GM19035 (cell line): ENCODE measurements at regions not wholly inside any gene's neighbourhood (a gene's known extent, or its start where the extent isn't known, plus 50 kb on each side); places are given as distances from the start of the nearest gene placed in this dataset.
"Not testable (repeated sequence)": the region's sequence is repeated elsewhere in the genome, so short reads cannot be mapped to it uniquely, and the experiment has no call there.

Experiments used
- ATAC-seq: cut with Tn5 transposase; IDR thresholded peaks from one replicate; pipeline ENCODE4 v1.9.1; 2021; ENCODE audit not compliant: unreplicated experiment

DNA sequence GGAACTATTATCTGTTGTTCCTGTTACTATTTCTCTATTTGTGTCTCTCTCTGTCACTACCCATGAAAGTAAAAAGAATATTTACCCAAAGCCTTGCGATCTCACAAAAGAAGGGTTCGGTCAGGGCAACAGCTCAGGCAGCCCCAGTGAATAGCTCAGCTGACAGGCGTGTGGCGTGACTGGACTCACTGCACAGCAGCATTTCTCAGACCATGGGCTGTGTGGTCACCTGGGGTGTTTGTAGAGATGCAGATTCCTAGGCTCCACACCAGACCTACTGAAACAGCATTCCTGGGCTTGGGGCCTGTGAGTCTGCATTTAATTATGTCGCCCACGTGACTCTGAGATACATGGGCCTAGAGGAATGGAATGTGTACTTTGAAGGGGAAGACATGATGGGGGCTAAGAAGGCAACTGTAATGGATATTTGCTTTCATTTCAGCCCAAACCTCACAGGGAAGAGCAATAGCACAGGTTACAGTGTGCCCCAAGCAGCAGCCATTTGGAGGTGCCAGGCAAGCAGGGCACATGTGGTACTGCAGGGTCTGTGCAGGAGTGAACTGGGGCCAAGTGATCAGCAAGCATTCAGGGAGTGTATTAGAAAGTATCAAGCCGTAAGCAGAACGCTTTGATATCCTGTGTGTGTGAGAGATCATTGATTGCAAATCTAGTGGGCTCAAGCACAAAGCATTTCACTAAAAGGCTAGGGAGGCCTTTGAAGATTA lies 90.4 kb upstream of the RBMS1 start:
- ATAC-seq: no peak

DNA sequence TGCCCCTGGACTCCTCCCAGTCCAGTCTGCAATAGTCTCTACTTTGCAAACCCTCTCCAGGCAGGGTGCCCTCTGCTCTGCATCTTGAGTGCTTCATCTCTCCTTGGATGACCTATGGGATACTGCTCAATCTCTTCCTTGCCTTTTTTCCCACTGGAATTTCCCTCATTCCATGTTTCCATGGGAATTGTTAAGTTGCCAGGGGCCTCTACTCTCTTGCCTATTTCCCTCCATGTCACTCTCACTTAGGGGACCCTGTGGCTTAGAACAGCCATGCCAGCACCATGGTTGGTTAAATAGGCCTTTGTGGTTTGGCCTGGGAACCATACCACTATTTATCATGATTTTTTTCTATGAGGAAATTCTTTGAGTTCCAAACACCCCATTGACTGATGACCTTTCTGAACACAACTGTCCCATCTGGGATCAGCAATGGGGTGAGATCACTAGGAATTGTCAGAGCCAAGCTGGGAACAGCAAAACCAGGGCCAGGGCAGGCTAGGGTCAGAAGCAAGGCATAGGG lies 91.4 kb upstream of the RBMS1 start:
- no peak for ATAC-seq

DNA sequence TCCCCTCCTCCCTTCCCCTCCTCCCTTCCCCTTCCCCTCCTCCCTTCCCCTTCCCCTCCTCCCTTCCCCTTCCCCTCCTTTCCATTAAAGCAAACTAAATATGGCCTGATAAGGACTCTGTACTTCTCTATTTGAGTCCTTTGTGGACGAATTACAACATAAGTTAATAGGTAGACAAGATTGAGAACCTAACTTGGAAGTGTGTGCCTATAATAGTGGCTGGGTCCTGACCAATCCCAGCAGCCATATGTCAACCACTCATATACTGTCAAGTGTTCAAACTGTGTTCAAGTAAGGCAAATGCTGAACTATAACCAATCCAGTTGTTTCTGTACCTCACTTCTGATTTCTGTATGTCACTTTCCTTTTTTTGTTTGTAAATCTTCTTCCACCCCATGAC lies 97.1 kb upstream of the RBMS1 start:
- no peak for ATAC-seq

DNA sequence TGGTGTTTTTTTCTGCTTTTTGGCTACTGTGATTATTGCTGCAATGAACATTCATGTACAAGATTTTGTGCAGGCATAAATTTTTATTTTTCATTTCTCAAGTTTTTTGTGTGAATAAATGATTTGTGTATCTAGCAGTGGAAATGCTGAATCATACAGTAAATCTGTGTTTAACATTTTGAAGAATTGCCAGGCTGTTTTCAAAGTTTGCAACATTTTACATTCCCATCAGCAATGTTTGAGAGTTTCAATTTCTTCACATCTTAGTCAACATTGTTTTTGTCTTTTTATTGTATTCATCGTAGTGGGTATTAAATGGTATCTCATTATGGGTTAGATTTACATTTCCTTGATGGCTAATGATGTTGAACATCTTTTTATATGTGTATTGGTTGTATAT lies 98.8 kb upstream of the RBMS1 start:
- no peak for ATAC-seq

DNA sequence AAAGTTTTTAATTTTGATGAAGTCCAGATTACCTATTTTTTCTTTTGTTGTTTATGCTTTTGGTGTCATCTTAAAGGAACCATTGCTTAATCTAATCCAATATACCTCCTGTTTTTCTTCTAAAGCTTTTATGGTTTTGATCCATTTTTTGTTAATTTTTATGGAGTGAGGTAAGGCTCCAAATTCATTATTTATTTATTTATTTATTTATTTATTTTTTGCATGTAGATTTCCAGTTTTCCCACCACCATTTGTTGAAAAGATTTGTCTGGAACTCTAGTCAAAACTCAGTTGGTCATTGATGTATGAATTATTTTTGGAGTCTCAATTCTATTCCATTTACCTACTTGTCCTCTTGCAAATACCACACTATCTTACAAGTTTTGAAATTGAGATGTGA lies 99.4 kb upstream of the RBMS1 start:
- ATAC-seq: no peak

DNA sequence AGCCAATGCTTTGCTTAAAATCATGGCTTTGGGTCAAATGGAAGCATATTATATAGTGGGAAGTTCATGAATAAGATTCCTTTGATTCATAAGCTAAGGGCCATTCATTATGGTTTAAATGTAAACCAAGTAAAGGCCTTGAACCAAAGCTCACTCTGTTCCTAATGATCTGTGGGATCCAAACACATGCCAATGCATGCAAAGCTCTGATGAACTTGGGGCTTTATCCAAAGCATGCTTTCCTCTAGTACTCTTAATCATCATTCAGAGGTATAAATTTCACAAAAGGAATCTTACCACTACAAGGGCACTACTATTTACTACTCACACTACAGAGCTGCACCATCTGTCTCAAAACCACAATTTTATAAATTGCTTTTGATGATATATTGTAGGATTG lies 102.8 kb upstream of the RBMS1 start:
- ATAC-seq: no peak

DNA sequence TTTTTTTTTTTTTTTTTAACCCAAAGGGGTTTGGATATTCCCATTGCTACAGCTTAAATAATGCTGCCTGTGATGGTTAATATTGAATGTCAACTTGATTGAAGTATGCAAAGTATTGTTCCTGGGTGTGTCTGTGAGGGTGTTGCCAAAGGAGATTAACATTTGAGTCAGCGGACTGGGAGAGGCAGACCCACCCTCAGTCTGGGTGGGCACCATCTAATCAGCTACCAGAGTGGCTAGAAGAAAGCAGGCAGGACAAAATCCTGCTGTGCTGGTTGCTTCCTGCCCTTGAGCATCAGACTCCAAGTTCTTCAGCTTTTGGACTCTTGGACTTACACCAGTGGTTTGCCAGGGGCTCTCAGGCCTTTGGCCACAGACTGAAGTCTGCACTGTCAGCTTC lies 106.8 kb upstream of the RBMS1 start:
- not testable (repeated sequence) for ATAC-seq

DNA sequence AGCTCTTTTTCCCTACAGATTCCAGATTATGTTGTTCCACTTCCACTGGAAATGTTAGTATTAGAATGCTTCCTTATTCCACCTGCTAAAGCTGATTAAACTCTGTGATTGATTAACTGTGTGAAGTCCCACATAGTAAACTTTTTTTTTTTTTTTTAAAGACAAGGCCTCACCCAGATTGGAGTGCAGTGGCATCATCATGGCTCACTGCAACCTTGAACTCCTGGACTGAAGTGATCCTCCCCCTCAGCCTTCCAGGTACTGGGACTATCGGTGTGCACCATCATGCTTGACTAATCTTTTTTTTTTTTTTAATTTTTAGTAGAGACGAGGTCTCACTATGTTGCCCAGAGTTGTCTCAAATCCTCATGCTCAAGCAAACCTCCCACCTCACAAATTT lies 108.5 kb upstream of the RBMS1 start:
- ATAC-seq: no peak

DNA sequence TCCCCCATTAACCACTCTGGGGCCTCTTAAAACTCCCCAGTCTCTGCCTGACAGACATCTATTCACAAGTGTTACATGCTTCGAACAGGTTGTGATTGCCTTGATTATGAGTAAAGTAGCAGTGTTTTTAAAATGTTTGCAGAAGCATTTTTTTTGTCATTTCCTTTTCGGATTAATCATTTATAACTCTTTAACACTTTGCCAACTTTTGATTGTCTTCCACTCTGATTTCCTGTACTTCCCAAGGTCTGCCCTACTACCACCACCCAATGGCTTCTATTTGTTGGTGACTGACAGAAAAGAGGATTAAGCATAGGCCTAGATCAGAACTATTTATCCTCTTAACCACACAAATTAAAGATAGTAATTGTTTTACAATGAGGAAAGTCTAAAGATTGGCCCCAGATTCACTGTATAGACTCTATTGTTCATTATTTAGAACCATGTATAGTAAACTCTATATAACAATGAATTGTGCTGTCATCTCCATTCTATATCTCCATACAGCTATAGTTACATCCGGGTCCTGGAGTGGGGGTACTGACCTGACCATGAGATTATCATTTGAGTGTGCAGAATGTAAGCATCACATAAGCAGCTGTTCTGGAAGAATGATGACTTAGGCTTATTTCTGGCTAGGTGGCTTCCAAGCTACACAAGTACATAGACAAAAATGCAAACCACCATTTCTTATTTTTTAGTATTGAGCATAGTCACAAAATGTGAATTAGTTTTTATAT lies 110.3 kb upstream of the RBMS1 start:
- ATAC-seq: no peak

DNA sequence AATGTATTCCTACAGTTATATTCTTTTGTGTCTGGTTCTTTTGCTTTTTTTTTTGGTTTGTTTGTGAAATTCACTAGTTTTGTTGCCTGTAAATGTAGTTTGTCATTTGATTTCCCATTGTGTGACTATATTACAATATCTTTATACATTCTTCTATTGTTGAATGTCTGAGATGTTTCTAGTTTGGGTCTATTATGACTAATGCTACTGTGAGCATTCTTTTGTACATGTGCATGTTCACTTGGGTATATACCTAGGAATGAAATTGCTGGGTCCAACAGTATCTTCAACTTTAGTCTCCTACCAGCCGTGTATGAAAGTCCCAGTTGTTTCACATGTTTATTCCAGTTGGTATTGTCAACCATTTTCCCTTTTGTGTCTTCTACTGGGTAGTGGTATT lies 112.7 kb upstream of the RBMS1 start:
- no peak for ATAC-seq

DNA sequence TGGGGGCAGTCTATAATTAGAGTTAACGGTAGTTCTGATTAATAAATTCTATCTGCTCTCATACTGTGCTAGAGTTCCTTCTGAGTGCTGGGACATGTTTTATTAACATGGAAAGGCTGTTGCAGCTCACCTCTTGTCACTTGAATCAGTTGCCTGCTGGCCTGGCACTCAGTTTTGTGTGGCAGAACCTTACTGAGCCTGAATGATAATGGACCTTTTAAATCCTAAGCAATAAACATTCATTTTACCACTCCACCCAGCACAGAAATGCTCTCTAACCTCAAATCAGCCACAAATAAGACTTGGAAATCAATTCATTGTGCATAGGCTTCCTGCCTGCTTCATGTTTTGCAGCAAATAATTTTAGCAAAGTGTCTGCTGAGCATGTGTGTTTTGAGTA lies 115.0 kb upstream of the RBMS1 start:
- no peak for ATAC-seq

DNA sequence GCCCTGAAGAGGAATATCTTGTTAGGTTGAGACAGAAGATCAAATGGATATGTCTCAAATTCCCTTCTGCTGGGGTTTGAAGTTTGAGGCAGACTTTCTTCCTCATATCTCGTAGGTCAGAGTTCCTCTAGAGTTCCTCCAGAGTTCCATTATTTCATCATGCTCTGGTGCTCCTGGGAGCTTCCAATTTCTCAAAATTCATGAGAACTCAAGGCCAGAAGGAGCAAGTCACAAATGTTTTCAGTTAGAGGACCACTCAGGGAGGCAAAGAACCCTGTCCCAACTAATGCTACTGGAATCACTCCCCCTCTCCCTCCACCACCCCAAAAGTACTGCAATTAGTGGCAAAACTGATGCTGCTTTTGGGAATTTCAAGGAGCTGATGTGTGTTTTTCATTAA lies 115.7 kb upstream of the RBMS1 start:
- no peak for ATAC-seq

DNA sequence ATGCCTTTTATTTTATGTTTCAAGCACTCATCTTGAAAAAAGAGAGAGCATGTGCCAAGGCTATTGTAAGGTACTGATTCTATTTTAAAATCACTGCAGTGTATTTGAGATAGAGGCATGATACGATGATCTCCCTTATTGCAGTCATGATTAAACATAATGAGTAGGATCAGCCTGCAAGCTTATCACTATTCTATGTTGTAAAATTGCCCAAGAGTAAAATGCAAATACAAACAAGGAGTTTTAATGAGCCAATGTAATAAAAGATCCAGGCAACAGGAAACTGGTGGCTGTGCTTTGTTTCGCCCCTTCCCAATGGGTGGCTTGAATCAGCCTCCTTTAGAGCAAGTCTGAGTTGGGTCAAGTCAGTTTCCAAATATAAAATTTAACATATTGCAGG lies 116.4 kb upstream of the RBMS1 start:
- ATAC-seq: no peak

DNA sequence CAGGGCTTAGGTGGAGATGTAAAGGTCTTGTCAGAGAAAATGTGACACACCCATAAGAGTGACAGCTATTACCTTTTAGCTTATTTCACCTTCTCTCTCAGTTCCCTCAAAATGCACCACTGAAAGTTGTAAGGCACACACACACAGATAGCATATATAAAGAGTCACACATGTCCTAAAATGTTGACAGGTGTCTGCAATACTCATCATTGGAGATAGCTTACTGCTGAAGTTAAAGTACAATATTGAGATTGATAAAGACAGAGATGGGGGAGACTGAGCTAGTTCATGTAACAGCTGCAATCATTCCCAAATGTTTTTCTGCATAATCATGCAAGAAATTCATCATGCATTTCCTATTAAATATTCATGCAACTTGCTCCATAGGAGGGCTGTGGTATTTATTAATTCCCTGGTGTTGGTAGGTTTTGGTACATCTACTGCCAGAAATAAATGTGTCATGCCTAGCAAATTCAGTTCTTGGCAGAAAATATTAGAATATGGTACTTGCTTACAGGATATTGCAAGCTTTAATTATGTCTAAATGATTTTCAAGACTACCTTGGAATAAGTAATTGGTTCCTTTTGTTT lies 118.8 kb upstream of the RBMS1 start:
- ATAC-seq: no peak

DNA sequence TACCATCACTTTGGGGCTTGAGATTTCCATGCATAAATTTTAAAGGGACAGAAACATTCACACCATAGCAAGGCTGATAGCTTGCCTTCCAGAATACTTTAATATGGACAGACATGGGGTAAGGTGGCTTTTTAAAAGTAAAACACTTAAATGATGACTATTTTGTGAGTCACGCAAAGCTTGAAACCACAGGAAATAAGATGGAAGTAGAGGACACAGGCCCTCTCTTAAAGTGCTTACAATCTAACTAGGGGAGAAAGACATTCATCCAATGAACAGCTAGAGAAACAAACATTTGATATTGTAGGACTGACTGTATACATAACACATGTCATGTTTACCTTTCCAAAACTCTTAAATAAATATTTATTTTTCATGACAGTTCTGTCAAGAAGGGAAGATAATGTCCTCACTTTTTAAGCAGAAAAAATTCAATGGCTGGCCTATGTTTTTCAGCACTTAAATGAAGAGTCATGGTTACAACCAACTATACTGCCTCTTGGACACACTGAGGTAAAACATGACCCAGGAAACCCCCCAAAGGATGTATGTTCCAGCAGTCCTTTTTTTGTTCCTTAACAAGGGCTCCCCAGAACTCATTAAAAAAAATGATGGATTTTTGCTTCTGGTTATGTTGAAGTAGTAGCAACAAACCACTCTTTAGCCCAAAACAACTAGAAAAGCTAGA lies 120.0 kb upstream of the RBMS1 start:
- ATAC-seq: no peak

DNA sequence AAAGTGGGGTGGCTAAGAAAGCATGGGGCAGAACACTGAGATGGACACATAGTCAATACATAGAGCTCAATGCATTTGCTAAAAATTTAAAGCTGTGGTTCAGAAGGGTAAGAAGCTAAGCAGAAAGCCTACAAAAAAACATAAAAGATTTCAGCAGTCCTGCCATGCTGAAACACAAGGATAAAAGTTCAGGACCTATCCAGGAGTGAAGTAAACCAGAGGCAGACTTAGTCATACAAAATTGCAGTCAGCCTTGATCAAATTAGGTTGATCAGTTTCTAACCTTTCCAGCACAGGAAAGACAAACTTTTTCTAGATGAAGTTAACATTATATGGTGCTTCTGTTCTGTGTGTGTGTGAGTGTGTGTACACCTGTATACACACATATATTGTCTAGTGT lies 120.8 kb upstream of the RBMS1 start:
- ATAC-seq: no peak

DNA sequence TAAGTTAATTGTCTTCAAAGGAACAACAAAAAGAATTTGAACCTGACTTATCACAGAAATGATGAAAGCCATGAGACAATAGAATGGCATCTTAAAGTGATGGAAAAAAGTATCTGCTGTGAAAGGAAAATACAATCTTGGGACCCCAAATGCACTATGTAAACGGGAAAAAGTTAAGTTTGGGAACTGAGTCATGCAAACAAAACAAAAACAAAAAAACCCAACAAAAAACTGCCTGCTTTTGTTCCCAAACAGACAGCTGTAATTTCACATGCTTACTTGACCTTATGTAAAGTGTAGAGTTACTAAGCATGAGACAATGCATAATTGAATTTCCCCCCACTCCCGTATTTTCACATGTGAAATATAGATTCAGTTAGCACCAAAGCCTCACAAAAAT lies 122.1 kb upstream of the RBMS1 start:
- no peak for ATAC-seq

DNA sequence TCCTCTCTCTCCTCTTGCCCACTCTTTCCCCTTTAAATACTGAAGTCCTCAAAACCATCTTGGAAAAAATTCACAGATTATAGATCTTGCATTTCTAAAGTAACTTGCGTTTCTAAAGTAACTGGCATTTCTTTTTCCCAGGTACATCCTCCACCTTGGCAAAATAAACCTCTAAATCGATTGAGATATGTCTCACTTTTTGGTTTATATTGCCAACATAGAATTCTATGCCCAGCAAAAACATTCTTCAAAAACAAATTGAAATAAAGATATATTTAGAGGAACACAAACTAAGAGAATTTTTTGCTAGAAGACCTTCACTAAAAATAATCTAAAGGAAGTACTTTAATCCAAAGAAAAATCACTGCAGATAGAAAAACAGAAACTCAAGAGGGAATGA lies 122.5 kb upstream of the RBMS1 start:
- ATAC-seq: no peak

DNA sequence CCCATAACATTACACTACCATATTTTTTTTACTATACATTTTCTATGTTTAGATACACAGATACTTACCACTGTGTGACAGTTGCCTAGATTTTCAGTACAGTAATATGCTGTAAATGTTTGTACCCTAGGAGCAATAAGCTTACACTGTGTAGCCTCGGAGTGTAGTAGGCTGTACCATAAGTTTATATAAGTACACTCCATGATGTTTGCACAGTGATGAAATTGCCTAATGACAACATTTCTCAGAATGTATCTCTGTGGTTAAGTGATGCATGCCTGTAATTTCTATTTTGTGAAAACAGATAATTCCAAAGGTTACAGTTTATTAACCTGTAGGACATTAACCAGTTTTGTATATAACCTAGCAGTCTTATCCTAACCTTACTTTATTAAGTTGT lies 128.1 kb upstream of the RBMS1 start:
- no peak for ATAC-seq

DNA sequence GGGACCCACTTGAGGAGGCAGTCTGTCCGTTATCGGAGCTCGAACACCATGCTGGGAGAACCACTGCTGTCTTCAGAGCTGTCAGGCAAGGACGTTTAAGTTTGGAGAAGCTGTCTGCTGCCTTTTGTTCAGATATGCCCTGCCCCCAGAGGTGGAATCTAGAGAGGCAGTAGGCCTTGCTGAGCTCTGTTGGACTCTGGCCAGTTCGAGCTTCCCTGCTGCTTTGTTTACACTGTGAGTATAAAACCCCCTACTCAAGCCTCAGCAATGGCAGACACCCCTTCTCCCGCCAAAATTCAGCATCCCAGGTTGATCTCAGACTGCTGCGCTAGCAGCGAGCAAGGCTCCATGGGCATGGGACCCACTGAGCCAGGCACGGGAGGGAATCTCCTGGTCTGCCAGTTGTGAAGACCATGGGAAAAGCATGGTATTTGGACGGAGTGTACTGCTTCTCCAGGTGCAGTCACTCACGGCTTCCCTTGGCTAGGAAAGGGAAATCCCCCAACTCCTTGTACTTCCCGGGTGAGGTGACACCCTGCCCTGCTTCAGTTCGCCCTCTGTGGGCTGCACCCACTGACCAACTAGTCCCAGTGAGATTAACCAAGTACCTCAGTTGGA lies 134.5 kb upstream of the RBMS1 start:
- ATAC-seq: not testable (repeated sequence)

DNA sequence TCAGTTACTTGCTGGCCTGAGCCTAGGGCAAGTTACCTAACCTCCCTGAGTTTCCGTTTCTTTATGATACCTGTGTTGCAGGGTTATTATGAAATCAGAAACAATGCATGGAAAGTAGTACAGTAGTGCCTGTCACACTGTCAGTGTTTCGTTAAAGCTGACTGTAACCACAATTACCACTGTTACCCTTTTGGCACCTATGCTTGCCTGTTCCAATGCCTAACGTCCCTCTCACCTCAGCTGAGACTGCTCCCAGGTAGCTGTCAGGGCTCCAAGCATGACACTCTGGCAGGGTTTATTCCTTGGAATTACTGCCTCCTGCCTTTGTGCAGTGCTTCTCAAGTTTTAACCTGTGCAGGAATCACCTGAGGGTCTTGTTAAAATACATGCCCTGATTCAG lies 135.2 kb upstream of the RBMS1 start:
- no peak for ATAC-seq
